ENCODE measurements at regions not wholly inside any gene's neighbourhood (a gene's known extent, or its start where the extent isn't known, plus 50 kb on each side); places are given as distances from the start of the nearest gene placed in this dataset.

DNA sequence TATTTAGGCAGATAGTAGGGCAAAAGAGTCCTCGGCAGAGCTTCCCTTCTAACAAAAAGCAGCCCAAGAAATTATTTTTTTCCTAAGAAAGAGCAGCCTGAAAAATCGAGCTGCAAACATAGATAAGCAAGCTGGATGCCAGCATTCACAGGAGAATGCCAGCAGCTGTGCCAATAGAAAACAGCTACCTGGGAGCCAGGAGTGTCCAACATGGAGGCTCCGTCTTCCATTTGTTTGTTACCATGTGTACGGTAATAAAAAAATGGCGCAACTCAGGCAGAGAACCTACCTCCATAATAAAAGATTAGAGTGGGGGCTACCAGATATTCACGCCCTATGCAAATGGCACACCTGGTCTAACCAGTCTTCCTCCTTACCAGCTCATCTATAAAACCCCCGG lies 77.6 kb upstream of the IPO5 start:
- DNase-seq (ENCODE audit: extremely low read depth in 1 of 4, low spot score in 3 of 4) (no peak), FAIRE-seq (no peak), ATAC-seq (no peak)
- H3K9me3 ChIP-seq (replicated peaks; ENCODE audit: control insufficient read depth, insufficient read depth, low read depth, low read length), result no peaks in the 10 kb centered on the region
- H3K27ac ChIP-seq (ENCODE audit: extremely low read depth, low read depth, low read length), result no peak overlapping the region
- no TSS peak for BruUV-seq (replicated peaks)
- intact Hi-C loops (cut with micrococcal nuclease), result no loop called here
- no peaks in the 10 kb centered on the region for H3K79me2 ChIP-seq (ENCODE audit: control insufficient read depth, insufficient read depth, low read length)
- no peaks in the 10 kb centered on the region for H3K9me1 ChIP-seq (ENCODE audit: control insufficient read depth, insufficient read depth, low read length)
- ChIA-PET POLR2A (no interaction called here), CTCF (ENCODE audit: low intra/inter-chr PET ratio) (no interaction called here)
- no peak overlapping the region for H2AFZ ChIP-seq (ENCODE audit: low read depth, low read length)
- 1% methylated on average over 7 of the region's 7 CpGs for WGBS (ENCODE audit: insufficient coverage, low coverage, missing lambda C conversion rate)
- no peak overlapping the region for H3K4me3 ChIP-seq
- no peak overlapping the region for H3K9ac ChIP-seq (ENCODE audit: insufficient read depth in 1 of 2, low read depth in 2 of 2, low read length in 2 of 2)
- H3K27me3 ChIP-seq (ENCODE audit: control insufficient read depth in 2 of 2, insufficient read depth in 2 of 2, low read length in 2 of 2), result peaks cover 3 to 4% of the 10 kb centered on the region in 2 experiments; a peak in 1 of 5 replicates
- no peaks in the 10 kb centered on the region; a peak in 1 of 5 replicates for H3K4me1 ChIP-seq (replicated peaks in 1 of 2; ENCODE audit: control insufficient read depth in 2 of 2, insufficient read depth in 2 of 2, low read length in 2 of 2)
- H3K36me3 ChIP-seq (ENCODE audit: control insufficient read depth, insufficient read depth, low read length), result no peaks in the 10 kb centered on the region
- no peak overlapping the region for H3K4me2 ChIP-seq (ENCODE audit: insufficient read depth, low read length)
- in situ Hi-C loops (cut with MboI), result no loop called here
- H4K20me1 ChIP-seq (replicated peaks; ENCODE audit: control insufficient read depth, insufficient read depth, low read length), result no peaks in the 10 kb centered on the region
- TF ChIP-seq ZNF311 (CRISPR knock-in tag; IDR thresholded peaks at IDR 0.05), result no peak
- TF ChIP-seq, protein P1, sequence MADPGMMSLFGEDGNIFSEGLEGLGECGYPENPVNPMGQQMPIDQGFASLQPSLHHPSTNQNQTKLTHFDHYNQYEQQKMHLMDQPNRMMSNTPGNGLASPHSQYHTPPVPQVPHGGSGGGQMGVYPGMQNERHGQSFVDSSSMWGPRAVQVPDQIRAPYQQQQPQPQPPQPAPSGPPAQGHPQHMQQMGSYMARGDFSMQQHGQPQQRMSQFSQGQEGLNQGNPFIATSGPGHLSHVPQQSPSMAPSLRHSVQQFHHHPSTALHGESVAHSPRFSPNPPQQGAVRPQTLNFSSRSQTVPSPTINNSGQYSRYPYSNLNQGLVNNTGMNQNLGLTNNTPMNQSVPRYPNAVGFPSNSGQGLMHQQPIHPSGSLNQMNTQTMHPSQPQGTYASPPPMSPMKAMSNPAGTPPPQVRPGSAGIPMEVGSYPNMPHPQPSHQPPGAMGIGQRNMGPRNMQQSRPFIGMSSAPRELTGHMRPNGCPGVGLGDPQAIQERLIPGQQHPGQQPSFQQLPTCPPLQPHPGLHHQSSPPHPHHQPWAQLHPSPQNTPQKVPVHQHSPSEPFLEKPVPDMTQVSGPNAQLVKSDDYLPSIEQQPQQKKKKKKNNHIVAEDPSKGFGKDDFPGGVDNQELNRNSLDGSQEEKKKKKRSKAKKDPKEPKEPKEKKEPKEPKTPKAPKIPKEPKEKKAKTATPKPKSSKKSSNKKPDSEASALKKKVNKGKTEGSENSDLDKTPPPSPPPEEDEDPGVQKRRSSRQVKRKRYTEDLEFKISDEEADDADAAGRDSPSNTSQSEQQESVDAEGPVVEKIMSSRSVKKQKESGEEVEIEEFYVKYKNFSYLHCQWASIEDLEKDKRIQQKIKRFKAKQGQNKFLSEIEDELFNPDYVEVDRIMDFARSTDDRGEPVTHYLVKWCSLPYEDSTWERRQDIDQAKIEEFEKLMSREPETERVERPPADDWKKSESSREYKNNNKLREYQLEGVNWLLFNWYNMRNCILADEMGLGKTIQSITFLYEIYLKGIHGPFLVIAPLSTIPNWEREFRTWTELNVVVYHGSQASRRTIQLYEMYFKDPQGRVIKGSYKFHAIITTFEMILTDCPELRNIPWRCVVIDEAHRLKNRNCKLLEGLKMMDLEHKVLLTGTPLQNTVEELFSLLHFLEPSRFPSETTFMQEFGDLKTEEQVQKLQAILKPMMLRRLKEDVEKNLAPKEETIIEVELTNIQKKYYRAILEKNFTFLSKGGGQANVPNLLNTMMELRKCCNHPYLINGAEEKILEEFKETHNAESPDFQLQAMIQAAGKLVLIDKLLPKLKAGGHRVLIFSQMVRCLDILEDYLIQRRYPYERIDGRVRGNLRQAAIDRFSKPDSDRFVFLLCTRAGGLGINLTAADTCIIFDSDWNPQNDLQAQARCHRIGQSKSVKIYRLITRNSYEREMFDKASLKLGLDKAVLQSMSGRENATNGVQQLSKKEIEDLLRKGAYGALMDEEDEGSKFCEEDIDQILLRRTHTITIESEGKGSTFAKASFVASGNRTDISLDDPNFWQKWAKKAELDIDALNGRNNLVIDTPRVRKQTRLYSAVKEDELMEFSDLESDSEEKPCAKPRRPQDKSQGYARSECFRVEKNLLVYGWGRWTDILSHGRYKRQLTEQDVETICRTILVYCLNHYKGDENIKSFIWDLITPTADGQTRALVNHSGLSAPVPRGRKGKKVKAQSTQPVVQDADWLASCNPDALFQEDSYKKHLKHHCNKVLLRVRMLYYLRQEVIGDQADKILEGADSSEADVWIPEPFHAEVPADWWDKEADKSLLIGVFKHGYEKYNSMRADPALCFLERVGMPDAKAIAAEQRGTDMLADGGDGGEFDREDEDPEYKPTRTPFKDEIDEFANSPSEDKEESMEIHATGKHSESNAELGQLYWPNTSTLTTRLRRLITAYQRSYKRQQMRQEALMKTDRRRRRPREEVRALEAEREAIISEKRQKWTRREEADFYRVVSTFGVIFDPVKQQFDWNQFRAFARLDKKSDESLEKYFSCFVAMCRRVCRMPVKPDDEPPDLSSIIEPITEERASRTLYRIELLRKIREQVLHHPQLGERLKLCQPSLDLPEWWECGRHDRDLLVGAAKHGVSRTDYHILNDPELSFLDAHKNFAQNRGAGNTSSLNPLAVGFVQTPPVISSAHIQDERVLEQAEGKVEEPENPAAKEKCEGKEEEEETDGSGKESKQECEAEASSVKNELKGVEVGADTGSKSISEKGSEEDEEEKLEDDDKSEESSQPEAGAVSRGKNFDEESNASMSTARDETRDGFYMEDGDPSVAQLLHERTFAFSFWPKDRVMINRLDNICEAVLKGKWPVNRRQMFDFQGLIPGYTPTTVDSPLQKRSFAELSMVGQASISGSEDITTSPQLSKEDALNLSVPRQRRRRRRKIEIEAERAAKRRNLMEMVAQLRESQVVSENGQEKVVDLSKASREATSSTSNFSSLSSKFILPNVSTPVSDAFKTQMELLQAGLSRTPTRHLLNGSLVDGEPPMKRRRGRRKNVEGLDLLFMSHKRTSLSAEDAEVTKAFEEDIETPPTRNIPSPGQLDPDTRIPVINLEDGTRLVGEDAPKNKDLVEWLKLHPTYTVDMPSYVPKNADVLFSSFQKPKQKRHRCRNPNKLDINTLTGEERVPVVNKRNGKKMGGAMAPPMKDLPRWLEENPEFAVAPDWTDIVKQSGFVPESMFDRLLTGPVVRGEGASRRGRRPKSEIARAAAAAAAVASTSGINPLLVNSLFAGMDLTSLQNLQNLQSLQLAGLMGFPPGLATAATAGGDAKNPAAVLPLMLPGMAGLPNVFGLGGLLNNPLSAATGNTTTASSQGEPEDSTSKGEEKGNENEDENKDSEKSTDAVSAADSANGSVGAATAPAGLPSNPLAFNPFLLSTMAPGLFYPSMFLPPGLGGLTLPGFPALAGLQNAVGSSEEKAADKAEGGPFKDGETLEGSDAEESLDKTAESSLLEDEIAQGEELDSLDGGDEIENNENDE (IDR thresholded peaks at IDR 0.05; ENCODE audit: low read depth, low read length), result no peak
- no peak for TF ChIP-seq HMG20B (CRISPR knock-in tag; IDR thresholded peaks at IDR 0.05)
- TF ChIP-seq ZNF277 (CRISPR knock-in tag; IDR thresholded peaks at IDR 0.05; ENCODE audit: borderline replicate concordance), result no peak
- no peak for TF ChIP-seq ZBTB5 (IDR thresholded peaks at IDR 0.05)
- no peak for TF ChIP-seq NCOA2 (IDR thresholded peaks at IDR 0.05; ENCODE audit: partially characterized antibody in 2 of 2)
- no peak for TF ChIP-seq MTA3 (IDR thresholded peaks at IDR 0.05; ENCODE audit: borderline replicate concordance)
- TF ChIP-seq CXXC5 (CRISPR knock-in tag; IDR thresholded peaks at IDR 0.05), result no peak

All from K562 (cell line).